WTC11 (cell line): ENCODE measurements at regions not wholly inside any gene's neighbourhood (a gene's known extent, or its start where the extent isn't known, plus 50 kb on each side); places are given as distances from the start of the nearest gene placed in this dataset.

Source experiments
- ATAC-seq: fragments of 200-7000 bp; cut with Tn5 transposase; 2 replicates; pipeline ENCODE4 v1.10.0; 2021; ENCODE audit warnings: mild to moderate bottlenecking, moderate library complexity
- CTCF ChIA-PET: fragments of 300-600 bp; sonication (Branson Sonifier 250); formaldehyde crosslinking; loops from one replicate; lab custom pipeline; 2021; ENCODE audit warnings: antibody characterized with exemption; lab: Charles Lee
- POLR2A ChIA-PET: fragments of 350-600 bp; sonication (Branson Sonifier 250); formaldehyde crosslinking; loops from one replicate; lab custom pipeline; 2021; ENCODE audit warnings: antibody characterized with exemption; lab: Charles Lee
- DNase-seq: peaks from one replicate; pipeline ENCODE4 v3.0.0; 2021; ENCODE audit warnings: low spot score
- H3K27ac Mint-ChIP-seq: 2 replicates; pipeline ENCODE4 v1.8.0; 2021; ENCODE audit warnings: mixed read lengths
- H3K27me3 Mint-ChIP-seq: 2 replicates; pipeline ENCODE4 v1.8.0; 2021; ENCODE audit warnings: low read depth, mild to moderate bottlenecking, moderate library complexity, mixed read lengths
- H3K36me3 Mint-ChIP-seq: 2 replicates; pipeline ENCODE4 v1.8.0; 2021; ENCODE audit warnings: mixed read lengths
- H3K4me1 Mint-ChIP-seq: 2 replicates; pipeline ENCODE4 v1.8.0; 2022; ENCODE audit warnings: mixed read lengths
- H3K4me3 Mint-ChIP-seq: 2 replicates; pipeline ENCODE4 v1.8.0; 2021; ENCODE audit warnings: mild to moderate bottlenecking, moderate library complexity, mixed read lengths
- H3K9me3 Mint-ChIP-seq: 2 replicates; pipeline ENCODE4 v1.8.0; 2021; ENCODE audit warnings: mixed read lengths
- AFF4 ChIP-seq: sonication (generic); formaldehyde crosslinking; IDR thresholded peaks from 2 replicates; pipeline ENCODE4 v1.8.1; 2023; ENCODE audit warnings: mild to moderate bottlenecking, missing genetic modification reagents, borderline replicate concordance
- ATF2 ChIP-seq: sonication (generic); formaldehyde crosslinking; IDR thresholded peaks from 2 replicates; pipeline ENCODE4 v1.8.1; 2022; ENCODE audit warnings: low read depth, missing genetic modification reagents, borderline replicate concordance
- CREB1 ChIP-seq: sonication (generic); formaldehyde crosslinking; IDR thresholded peaks from 2 replicates; pipeline ENCODE4 v1.8.0; 2023; ENCODE audit warnings: mild to moderate bottlenecking, missing genetic modification reagents
- CREM ChIP-seq: sonication (generic); formaldehyde crosslinking; IDR thresholded peaks from 2 replicates; pipeline ENCODE4 v1.8.1; 2022; ENCODE audit warnings: mild to moderate bottlenecking, missing genetic modification reagents, moderate library complexity
- CTCF ChIP-seq: fragments of 200-600 bp; IDR thresholded peaks from 2 replicates; pipeline ENCODE4 v1.8.0; 2022; ENCODE audit warnings: antibody characterized with exemption
- E2F1 ChIP-seq: sonication (generic); formaldehyde crosslinking; IDR thresholded peaks from 2 replicates; pipeline ENCODE4 v1.8.0; 2022; ENCODE audit warnings: mild to moderate bottlenecking, missing genetic modification reagents
- E2F5 ChIP-seq: sonication (generic); formaldehyde crosslinking; IDR thresholded peaks from 2 replicates; pipeline ENCODE4 v1.8.1; 2022; ENCODE audit warnings: mild to moderate bottlenecking, moderate library complexity, missing genetic modification reagents
- ELF4 ChIP-seq: sonication (generic); formaldehyde crosslinking; IDR thresholded peaks from 2 replicates; pipeline ENCODE4 v1.8.1; 2022; ENCODE audit warnings: low read depth, mild to moderate bottlenecking, moderate library complexity, missing genetic modification reagents
- ERG ChIP-seq: fragments of 250-450 bp; sonication (Bioruptor Pico); IDR thresholded peaks from 2 replicates; pipeline ENCODE4 v1.8.0; 2021; ENCODE audit warnings: mild to moderate bottlenecking
- GRHL2 ChIP-seq: fragments of 250-450 bp; sonication (Bioruptor Pico); IDR thresholded peaks from 2 replicates; pipeline ENCODE4 v1.8.0; 2022; ENCODE audit warnings: mild to moderate bottlenecking, moderate library complexity; ENCODE audit not compliant: insufficient replicate concordance, severe bottlenecking
- IRF1 ChIP-seq: sonication (generic); formaldehyde crosslinking; IDR thresholded peaks from 2 replicates; pipeline ENCODE4 v1.8.0; 2023; ENCODE audit warnings: missing genetic modification reagents
- IRF2 ChIP-seq: sonication (generic); formaldehyde crosslinking; IDR thresholded peaks from 2 replicates; pipeline ENCODE4 v1.8.0; 2022; ENCODE audit warnings: low read depth, missing genetic modification reagents, borderline replicate concordance
- NFATC4 ChIP-seq: fragments of 250-450 bp; sonication (Bioruptor Pico); IDR thresholded peaks from 2 replicates; pipeline ENCODE4 v1.9.0; 2021; ENCODE audit warnings: mild to moderate bottlenecking
- NFYB ChIP-seq: sonication (generic); formaldehyde crosslinking; conservative IDR thresholded peaks from 2 replicates; pipeline ENCODE4 v1.8.0; 2022; ENCODE audit warnings: low read depth, missing genetic modification reagents
- PREB ChIP-seq: sonication (generic); formaldehyde crosslinking; IDR thresholded peaks from 2 replicates; pipeline ENCODE4 v1.8.1; 2022; ENCODE audit warnings: mild to moderate bottlenecking, missing genetic modification reagents, moderate library complexity, borderline replicate concordance
- SP1 ChIP-seq: sonication (generic); formaldehyde crosslinking; conservative IDR thresholded peaks from 2 replicates; pipeline ENCODE4 v1.8.1; 2022; ENCODE audit warnings: missing genetic modification reagents
- TEAD1 ChIP-seq: sonication (generic); formaldehyde crosslinking; IDR thresholded peaks from 2 replicates; pipeline ENCODE4 v1.8.0; 2022; ENCODE audit warnings: mild to moderate bottlenecking, missing genetic modification reagents
- USF2 ChIP-seq: sonication (generic); formaldehyde crosslinking; IDR thresholded peaks from 2 replicates; pipeline ENCODE4 v1.8.1; 2023; ENCODE audit warnings: mild to moderate bottlenecking, missing genetic modification reagents, moderate library complexity
- ZBTB21 ChIP-seq: sonication (generic); formaldehyde crosslinking; IDR thresholded peaks from 2 replicates; pipeline ENCODE4 v1.8.1; 2023; ENCODE audit warnings: mild to moderate bottlenecking, missing genetic modification reagents, borderline replicate concordance
- ZMAT4 ChIP-seq: fragments of 250-450 bp; sonication (Bioruptor Pico); IDR thresholded peaks from 2 replicates; pipeline ENCODE4 v1.9.0; 2021; ENCODE audit warnings: mild to moderate bottlenecking

GRCh38 chr14:100666851-100667250 lies 59.8 kb upstream of the DLK1 start:
- DNase-seq (no peak), ATAC-seq (no peak)
- Mint-ChIP-seq H3K4me3 (no peak overlapping the region), H3K4me1 (peaks cover 10% of the 10 kb centered on the region), H3K9me3 (no peaks in the 10 kb centered on the region), H3K27ac (no peak overlapping the region), H3K36me3 (no peaks in the 10 kb centered on the region), H3K27me3 (peaks cover 3% of the 10 kb centered on the region; the same call in 1 of the 2 replicates)
- POLR2A ChIA-PET, result no interaction called here
- CTCF ChIA-PET, result interaction anchor here (1.0 kb wide), 1 partner anchor 21 kb away, joined by 3 read pairs; no protein-coding TSS in a partner anchor
- TF ChIP-seq ERG (CRISPR knock-in tag) (no peak), E2F5 (no peak), AFF4 (no peak), E2F1 (no peak), USF2 (no peak), NFYB (CRISPR knock-in tag) (no peak), TEAD1 (CRISPR knock-in tag) (no peak), IRF1 (no peak), GRHL2 (CRISPR knock-in tag) (no peak), SP1 (CRISPR knock-in tag) (no peak), CREM (CRISPR knock-in tag) (no peak), CREB1 (CRISPR knock-in tag) (no peak), ATF2 (CRISPR knock-in tag) (no peak), ZMAT4 (no peak), PREB (CRISPR knock-in tag) (no peak), IRF2 (CRISPR knock-in tag) (no peak), CTCF (no peak), ZBTB21 (CRISPR knock-in tag) (no peak), ELF4 (CRISPR knock-in tag) (no peak), NFATC4 (CRISPR knock-in tag) (no peak)
